Epithelial cell of proximal tubule (primary cell): ENCODE measurements at regions not wholly inside any gene's neighbourhood (a gene's known extent, or its start where the extent isn't known, plus 50 kb on each side); places are given as distances from the start of the nearest gene placed in this dataset.

Experiments used
- DNase-seq: peaks from one replicate; pipeline ENCODE4 v3.0.0-alpha.2; 2011; ENCODE audit warnings: low read depth
- H3K4me3 ChIP-seq: 2 replicates; pipeline ENCODE4 v1.5.1; 2011; ENCODE audit warnings: low read depth, mild to moderate bottlenecking, low read length
- CTCF ChIP-seq: conservative IDR thresholded peaks from 2 replicates; pipeline ENCODE4 v1.5.1; 2012; ENCODE audit warnings: low read depth, mild to moderate bottlenecking, low read length

DNA sequence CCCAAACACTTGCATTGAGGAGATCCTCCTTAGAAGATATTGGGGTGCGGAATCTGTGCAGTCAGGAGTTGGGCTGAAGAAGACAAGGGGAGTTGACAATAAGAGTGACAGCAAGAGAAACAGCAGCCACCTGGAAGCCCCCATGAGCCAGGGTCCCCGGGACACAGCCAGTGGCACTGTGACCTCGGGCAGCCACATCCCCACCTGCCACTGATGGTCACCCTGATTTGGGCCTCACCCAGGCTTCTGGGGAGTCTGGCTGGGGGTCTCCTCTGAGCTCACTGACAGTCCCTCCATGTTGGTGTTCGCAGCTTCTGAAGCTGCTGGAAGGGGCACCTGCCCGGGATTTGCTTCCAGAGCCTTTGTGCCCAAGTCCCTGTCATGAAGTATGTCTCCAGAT, 123.5 kb downstream of the TTLL2 start:
- no peak for TF ChIP-seq CTCF
- H3K4me3 ChIP-seq = no peak overlapping the region
- no peak for DNase-seq

- TF ChIP-seq CTCF = no peak
- H3K4me3 ChIP-seq = no peak overlapping the region
- DNase-seq = no peak
Observed at GRCh38 chr6:167449094-167449861, 124.4 kb downstream of the TTLL2 start.

- TF ChIP-seq CTCF = no peak
- DNase-seq = no peak
- H3K4me3 ChIP-seq = no peak overlapping the region
Observed at GRCh38 chr6:167450626-167451025, 125.7 kb downstream of the TTLL2 start.

GRCh38 chr6:167452338-167453081, 127.6 kb downstream of the TTLL2 start:
- H3K4me3 ChIP-seq = no peak overlapping the region
- no peak for TF ChIP-seq CTCF
- DNase-seq = no peak

DNA sequence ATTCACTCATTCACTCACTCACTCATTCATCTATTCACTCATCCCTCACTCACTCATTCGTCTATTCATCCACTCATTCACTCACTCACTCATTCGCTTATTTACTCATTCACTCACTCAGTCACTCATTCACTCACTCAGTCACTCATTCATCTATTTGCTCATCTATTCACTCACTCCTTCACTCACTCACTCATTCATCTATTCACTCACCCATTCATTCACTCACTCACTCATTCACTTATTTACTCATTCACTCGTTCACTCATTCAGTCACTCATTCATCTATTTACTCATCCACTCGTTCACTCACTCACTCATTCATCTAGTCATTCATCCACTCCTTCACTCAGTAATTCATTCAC, 128.2 kb downstream of the TTLL2 start:
- no peak for DNase-seq
- no peak overlapping the region for H3K4me3 ChIP-seq
- no peak for TF ChIP-seq CTCF

GRCh38 chr6:167454003-167454402, 129.1 kb downstream of the TTLL2 start:
- TF ChIP-seq CTCF = no peak
- H3K4me3 ChIP-seq = no peak overlapping the region
- DNase-seq = no peak
